ENCODE measurements at regions not wholly inside any gene's neighbourhood (a gene's known extent, or its start where the extent isn't known, plus 50 kb on each side); places are given as distances from the start of the nearest gene placed in this dataset.
"Not testable (repeated sequence)": the region's sequence is repeated elsewhere in the genome, so short reads cannot be mapped to it uniquely, and the experiment has no call there.

GRCh38 chr7:126079151-126079550, 1149.5 kb upstream of the POT1 start:
- CTCF ChIA-PET: no interaction called here
- TF ChIP-seq FOXA1 (IDR thresholded peaks at IDR 0.05): no peak
- TF ChIP-seq ELF4 (IDR thresholded peaks at IDR 0.05): no peak
- no peak for TF ChIP-seq NFRKB (IDR thresholded peaks at IDR 0.05)
- no peak for TF ChIP-seq L3MBTL2 (conservative IDR thresholded peaks at IDR 0.05)
- TF ChIP-seq SUZ12 (IDR thresholded peaks at IDR 0.05): no peak
- TF ChIP-seq TARDBP (IDR thresholded peaks at IDR 0.05): no peak
- TF ChIP-seq ARNT (IDR thresholded peaks at IDR 0.05): no peak
- no peak for TF ChIP-seq HDGF (IDR thresholded peaks at IDR 0.05; ENCODE audit: borderline replicate concordance)
- TF ChIP-seq FOXM1 (IDR thresholded peaks at IDR 0.05; ENCODE audit: borderline replicate concordance): no peak
- no peak for DNase-seq (ENCODE audit: extremely low spot score)
- POLR2A ChIA-PET: no interaction called here

GRCh38 chr7:126065766-126066165, 1136.1 kb upstream of the POT1 start:
- CTCF ChIA-PET: no interaction called here
- POLR2A ChIA-PET: no interaction called here
- no peak for DNase-seq (ENCODE audit: extremely low spot score)
- no peak for TF ChIP-seq L3MBTL2 (conservative IDR thresholded peaks at IDR 0.05)
- no peak for TF ChIP-seq HDGF (IDR thresholded peaks at IDR 0.05; ENCODE audit: borderline replicate concordance)
- no peak for TF ChIP-seq LEF1 (IDR thresholded peaks at IDR 0.05; ENCODE audit: borderline replicate concordance)
- no peak for TF ChIP-seq FOXK2 (IDR thresholded peaks at IDR 0.05)
- no peak for TF ChIP-seq TARDBP (IDR thresholded peaks at IDR 0.05)
- TF ChIP-seq FOXA1 (IDR thresholded peaks at IDR 0.05): no peak
- TF ChIP-seq SUZ12 (IDR thresholded peaks at IDR 0.05): no peak
- no peak for TF ChIP-seq SP1 (IDR thresholded peaks at IDR 0.05)
- TF ChIP-seq ELF4 (IDR thresholded peaks at IDR 0.05): no peak
- no peak for TF ChIP-seq CTBP1 (IDR thresholded peaks at IDR 0.05; ENCODE audit: borderline replicate concordance)
- TF ChIP-seq ARNT (IDR thresholded peaks at IDR 0.05): no peak

DNA sequence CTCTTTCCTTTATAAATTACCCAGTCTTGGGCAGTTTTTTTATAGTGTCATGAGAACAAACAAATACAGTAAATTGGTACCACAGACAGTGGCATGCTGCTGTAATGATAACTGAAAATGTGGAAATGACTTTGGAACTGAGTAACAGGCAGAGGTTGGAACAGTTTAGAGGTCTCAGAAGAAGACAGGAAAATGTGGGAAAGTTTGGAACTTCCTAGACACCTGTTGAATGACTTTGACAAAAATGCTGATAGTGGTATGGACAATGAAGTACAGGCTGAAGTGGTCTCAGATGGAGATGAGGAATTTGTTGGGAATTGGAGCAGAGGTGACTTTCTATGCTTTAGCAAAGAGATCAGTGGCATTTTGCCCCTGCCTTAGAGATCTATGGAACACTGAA, 1128.4 kb upstream of the POT1 start:
- TF ChIP-seq ELF4 (IDR thresholded peaks at IDR 0.05): no peak
- no peak for TF ChIP-seq PKNOX1 (IDR thresholded peaks at IDR 0.05)
- CTCF ChIA-PET: no interaction called here
- POLR2A ChIA-PET: no interaction called here
- no peak for DNase-seq (ENCODE audit: extremely low spot score)

- CTCF ChIA-PET; DNase-seq (ENCODE audit: extremely low spot score); POLR2A ChIA-PET: not testable (repeated sequence)
Observed at GRCh38 chr7:126056613-126057012, 1127.0 kb upstream of the POT1 start.

DNA sequence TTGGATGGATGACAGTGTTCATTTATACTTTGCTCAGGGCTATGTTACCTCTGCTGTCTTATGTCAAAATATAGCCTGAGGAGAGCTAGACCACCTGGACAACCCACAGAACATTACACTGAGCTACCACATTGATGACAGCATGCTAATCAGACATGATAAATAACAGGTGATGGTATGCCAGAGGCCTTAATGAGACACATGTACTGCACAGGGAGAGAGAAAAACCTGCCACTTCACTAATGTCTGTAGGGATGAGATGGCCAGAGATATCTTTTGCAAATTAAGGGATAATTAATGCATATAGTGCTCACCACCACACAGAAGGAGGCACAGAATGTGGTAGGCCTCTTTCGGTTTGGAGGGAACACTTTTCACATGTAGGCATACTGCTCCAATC, 1122.6 kb upstream of the POT1 start:
- ChIA-PET POLR2A (no interaction called here), CTCF (no interaction called here)
- TF ChIP-seq SP1 (IDR thresholded peaks at IDR 0.05) (no peak), PKNOX1 (IDR thresholded peaks at IDR 0.05) (no peak), CTBP1 (IDR thresholded peaks at IDR 0.05; ENCODE audit: borderline replicate concordance) (no peak), L3MBTL2 (conservative IDR thresholded peaks at IDR 0.05) (no peak), ELF4 (IDR thresholded peaks at IDR 0.05) (no peak), FOXM1 (IDR thresholded peaks at IDR 0.05; ENCODE audit: borderline replicate concordance) (no peak), HDGF (IDR thresholded peaks at IDR 0.05; ENCODE audit: borderline replicate concordance) (no peak), FOXK2 (IDR thresholded peaks at IDR 0.05) (no peak), ARNT (IDR thresholded peaks at IDR 0.05) (no peak), BHLHE40 (IDR thresholded peaks at IDR 0.05; ENCODE audit: borderline replicate concordance) (no peak), FOXA1 (IDR thresholded peaks at IDR 0.05) (no peak), SUZ12 (IDR thresholded peaks at IDR 0.05) (no peak), LEF1 (IDR thresholded peaks at IDR 0.05; ENCODE audit: borderline replicate concordance) (no peak), NFRKB (IDR thresholded peaks at IDR 0.05) (no peak), TARDBP (IDR thresholded peaks at IDR 0.05) (no peak), ZNF384 (IDR thresholded peaks at IDR 0.05) (no peak)
- DNase-seq (ENCODE audit: extremely low spot score): no peak

DNA sequence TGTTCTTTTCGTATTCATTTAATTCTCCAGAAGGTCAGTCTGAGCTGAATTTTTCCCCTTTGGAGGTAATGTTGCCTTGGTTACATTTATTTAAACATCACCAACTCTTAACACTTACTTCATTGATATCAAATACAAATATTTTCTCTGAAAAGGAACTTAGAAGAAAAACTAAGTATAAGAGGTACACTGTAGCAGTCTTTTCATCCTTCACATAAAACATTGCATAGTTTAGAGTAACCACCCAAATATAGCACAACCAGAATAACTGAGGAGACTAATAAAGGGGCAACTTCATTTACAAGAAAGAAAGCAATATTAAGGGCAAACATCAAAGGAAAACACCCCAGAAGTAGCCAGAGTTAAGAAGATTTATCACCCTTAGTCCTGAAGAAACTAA, 1115.0 kb upstream of the POT1 start:
- CTCF ChIA-PET: no interaction called here
- TF ChIP-seq FOXA1 (IDR thresholded peaks at IDR 0.05) (no peak), PKNOX1 (IDR thresholded peaks at IDR 0.05) (no peak), TARDBP (IDR thresholded peaks at IDR 0.05) (no peak)
- DNase-seq (ENCODE audit: extremely low spot score): no peak
- POLR2A ChIA-PET: no interaction called here

DNA sequence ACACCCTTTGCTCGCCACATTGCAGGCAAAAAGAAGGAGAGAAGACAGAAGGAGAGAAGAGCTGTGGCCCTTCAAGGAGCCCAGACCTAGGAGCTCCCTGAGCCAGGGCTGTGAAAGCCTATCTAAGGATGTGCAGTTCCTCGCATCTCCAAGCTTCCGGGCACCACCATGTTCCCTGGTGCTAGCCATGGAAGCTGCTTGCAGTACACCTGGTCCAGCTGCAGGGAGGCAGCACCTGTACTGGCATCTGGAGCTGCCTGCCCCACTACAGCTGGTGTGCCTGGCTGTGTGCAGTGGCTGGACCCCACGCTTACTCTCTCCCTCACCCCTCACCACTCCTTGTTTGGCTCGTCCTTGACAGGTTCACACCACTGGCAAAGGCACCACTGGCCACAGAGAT, 1111.8 kb upstream of the POT1 start:
- POLR2A ChIA-PET: no interaction called here
- no peak for DNase-seq (ENCODE audit: extremely low spot score)
- no peak for TF ChIP-seq PKNOX1 (IDR thresholded peaks at IDR 0.05)
- TF ChIP-seq ELF4 (IDR thresholded peaks at IDR 0.05): no peak
- TF ChIP-seq NFRKB (IDR thresholded peaks at IDR 0.05): no peak
- no peak for TF ChIP-seq ARNT (IDR thresholded peaks at IDR 0.05)
- TF ChIP-seq SUZ12 (IDR thresholded peaks at IDR 0.05): no peak
- TF ChIP-seq FOXK2 (IDR thresholded peaks at IDR 0.05): no peak
- no peak for TF ChIP-seq L3MBTL2 (conservative IDR thresholded peaks at IDR 0.05)
- TF ChIP-seq HDGF (IDR thresholded peaks at IDR 0.05; ENCODE audit: borderline replicate concordance): no peak
- TF ChIP-seq BHLHE40 (IDR thresholded peaks at IDR 0.05; ENCODE audit: borderline replicate concordance): no peak
- no peak for TF ChIP-seq LEF1 (IDR thresholded peaks at IDR 0.05; ENCODE audit: borderline replicate concordance)
- TF ChIP-seq FOXA1 (IDR thresholded peaks at IDR 0.05): no peak
- TF ChIP-seq FOXM1 (IDR thresholded peaks at IDR 0.05; ENCODE audit: borderline replicate concordance): no peak
- TF ChIP-seq CTBP1 (IDR thresholded peaks at IDR 0.05; ENCODE audit: borderline replicate concordance): no peak
- no peak for TF ChIP-seq TARDBP (IDR thresholded peaks at IDR 0.05)
- CTCF ChIA-PET: no interaction called here

Measured in HEK293T (cell line).